HG02981 (cell line): ENCODE measurements at regions not wholly inside any gene's neighbourhood (a gene's known extent, or its start where the extent isn't known, plus 50 kb on each side); places are given as distances from the start of the nearest gene placed in this dataset.
"Not testable (repeated sequence)": the region's sequence is repeated elsewhere in the genome, so short reads cannot be mapped to it uniquely, and the experiment has no call there.

Experiments used
- ATAC-seq: cut with Tn5 transposase; IDR thresholded peaks from one replicate; pipeline ENCODE4 v1.9.1; 2021; ENCODE audit warnings: mild to moderate bottlenecking, moderate library complexity; ENCODE audit not compliant: unreplicated experiment

DNA sequence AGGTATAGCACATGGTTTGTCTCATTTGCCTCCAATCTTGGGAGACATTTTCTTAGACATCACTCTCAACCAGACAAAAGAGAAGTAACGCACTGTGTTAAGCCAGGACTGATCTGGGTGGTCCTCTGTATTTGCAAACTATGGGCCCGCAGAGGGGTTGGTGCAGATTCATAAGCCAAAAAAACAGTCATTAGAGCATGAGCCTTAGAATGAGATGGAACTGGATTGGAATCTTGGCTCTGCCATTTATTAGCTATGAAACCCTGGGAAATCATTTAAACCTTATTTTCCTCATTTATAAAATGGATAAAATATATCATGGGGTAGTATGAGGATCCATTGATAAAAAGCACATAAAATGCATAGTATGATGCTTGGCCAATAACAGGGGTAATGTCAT, 213.5 kb upstream of the APCDD1 start:
- ATAC-seq: no peak

DNA sequence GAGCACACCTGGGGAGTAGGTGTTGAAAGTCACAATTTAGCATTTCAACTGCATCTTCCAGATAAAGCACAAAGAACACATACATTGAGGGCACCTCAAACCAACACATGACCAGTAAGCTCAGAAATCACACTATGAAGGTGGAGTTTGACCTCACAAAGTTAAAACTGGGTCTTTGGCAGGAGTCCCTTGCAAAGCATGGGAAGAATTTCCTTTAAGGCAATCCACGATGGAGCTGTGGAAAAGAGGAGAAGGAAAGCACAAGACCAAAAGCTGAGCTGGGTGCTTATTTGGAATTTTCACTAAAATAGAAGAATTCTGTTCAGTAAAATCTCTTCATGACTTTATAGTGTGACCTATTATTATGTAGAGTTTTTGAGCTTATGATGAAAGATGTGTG, 212.9 kb upstream of the APCDD1 start:
- no peak for ATAC-seq

DNA sequence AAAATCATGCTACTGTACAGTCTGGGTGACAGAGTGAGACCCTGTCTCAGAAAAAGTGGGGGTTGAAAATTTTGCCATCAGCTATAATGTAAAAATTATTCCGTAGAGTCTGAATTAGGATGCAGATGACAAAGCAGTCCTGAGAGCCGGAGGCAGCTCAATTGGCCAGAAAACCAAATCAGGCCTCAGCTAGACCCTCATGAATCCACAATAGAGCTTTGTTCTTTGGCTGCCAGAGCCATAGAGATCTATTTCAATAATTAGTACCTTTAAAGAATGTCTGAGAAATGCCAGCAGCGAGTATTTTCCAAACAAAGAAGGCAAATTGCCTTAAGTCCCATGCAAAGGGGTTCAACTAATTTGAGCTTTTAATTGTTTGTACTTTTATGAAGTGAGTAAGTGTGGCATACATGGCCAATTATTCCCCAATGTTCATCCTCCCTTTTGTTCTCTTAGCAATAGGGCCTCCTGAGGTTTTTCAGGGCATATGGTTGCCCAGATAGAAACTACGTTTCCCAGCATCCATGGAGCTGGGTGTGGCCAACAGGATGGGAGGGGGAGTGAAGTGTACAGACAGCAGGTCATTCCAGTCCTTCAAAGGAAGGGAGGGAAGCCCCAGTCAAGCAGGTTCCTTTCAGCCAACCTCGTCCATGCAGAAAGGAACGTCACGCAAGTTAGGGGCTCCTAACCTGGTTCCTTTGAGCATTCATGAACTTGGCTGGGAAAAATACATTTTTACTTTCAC, 211.3 kb upstream of the APCDD1 start:
- no peak for ATAC-seq

DNA sequence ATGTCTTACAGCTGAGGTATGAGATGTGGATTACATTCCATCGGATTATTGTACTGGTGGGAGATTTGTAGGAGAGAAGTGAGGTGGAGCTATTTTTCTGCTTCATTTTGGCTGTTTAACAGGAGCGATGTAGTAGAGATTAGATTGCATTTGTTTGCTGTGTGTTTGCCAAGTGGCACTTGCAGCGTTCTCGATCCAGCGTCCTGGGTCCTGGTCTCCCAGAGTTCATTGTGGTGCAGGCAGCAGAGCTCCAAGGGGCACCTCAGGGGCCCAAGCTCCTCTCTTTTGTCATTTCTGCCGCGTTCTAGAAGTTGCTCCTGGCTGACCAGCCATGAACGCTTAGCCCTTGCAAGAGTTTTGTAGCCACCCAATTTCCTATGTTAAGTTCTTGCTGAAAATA, 210.1 kb upstream of the APCDD1 start:
- ATAC-seq: no peak

DNA sequence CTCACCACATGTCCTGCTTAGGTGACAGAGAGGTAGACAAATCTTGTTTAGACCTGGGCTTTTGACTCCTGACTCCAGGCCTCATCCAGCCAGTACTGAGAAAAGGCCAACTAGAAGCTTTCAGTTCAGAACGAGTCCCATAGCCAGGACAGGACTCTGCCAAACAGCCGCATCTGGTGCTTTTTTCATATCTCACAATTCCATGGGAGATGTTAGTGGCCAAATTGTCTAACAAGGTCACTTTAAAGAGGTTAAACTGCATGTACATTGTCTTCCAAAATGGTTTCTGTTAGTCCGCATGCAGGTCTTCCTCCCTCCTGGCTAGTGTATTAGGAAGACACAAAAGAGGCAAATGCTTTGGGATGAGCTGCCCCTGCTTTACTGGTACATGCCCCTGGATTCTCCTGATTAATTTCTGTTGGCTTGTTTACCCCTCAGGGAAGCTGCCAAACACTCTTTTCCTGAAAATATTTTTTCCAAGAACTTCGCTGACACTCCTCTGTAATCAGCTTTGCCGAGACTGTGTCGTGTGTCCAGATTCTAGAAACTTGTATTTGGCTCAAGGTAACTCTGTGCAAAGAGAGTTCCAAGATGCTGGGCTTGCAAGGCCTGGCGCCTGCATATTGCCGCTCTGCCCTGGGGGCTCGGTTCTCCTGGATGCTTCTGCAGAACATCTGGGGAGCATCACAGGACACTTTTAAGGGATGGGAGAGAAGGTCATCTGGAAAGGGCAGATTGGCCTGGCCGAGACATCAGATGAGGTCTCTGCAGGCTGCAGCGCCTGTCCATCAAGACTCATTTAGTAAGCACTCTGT, 209.2 kb upstream of the APCDD1 start:
- no peak for ATAC-seq

DNA sequence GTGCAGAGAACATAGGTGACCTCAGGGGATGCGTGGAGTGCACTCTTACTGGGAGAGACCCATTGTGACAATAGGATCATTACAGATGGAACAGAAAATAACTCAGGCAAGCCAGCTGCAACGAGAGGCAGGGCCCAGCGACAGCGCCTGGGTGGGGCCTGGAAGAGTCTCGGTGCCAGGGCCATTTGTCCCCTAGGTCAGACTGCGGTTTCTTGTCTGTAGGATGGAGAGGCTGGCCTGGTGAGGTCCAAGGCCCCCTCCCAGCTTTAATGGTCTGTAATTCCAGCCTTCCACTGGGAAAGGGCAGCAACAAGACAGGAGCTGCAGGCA, 208.6 kb upstream of the APCDD1 start:
- no peak for ATAC-seq

DNA sequence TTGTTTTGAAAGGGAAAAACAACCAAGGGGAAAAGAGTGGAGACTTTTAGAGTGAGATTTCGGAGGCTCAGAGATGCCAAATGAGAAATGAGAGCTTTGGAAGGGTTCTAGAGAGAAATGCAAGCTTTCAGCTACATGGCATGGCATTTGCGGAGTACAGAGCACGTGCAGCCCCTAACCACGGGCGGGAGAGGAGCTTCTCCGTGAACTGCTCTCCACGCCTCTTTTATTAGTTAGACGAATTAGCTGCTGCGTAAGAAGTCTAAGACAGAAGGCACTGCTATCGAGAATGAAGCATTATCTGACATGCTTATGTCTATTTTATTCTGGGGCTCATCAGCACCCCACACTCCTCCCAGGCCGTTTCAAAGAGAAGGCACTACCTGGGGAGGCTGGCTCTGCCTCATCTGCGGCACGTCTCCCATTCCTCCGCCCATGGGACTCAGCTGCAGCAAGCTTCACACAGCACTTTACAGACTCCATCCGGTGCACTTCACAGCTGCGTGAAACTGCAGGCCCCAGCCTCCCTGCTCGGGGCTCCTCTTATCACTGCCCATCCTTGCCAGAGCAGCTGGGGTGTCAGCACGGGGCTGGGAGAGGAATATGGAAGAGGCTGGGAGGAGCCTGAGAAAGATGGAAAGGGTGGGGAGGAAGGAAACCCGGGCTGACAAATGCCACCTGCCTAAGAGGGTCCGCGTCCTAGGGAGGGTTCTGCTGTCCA, 207.3 kb upstream of the APCDD1 start:
- ATAC-seq: no peak

DNA sequence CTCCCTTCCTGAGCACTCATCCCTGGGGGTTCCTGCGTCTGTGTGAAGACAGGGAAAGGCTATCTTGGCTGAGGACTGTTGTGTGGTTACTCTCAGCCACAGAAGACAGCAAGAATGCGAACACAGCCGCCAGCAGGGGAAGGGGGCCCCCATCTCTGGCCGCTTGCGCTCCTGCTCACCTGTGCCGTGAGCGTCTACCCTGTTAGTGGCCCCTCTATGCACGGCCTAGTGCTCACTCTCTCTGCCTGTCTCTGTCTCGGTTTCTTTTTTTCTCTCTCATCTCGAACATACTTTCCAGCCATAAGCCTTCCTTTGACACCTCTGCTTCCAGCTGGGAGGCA, 206.7 kb upstream of the APCDD1 start:
- ATAC-seq: no peak

DNA sequence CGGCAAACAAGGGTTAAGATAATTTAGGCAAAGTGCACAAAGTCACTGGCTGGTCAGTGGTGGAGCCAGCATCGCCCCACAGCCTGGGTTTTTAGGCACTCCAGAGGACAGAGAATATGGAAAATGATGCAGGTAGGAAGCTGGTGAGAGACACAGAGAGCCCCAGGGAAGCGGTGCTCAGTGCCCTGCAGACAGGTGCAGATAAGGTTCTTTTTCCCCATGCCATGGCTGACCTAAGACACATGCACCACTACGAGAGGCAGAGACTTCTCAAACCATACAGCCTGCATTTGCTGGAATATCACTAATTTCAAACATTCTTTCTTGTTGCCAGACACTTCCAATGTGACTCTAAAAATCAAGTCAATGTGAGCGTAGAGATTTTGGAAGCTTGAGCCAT, 205.7 kb upstream of the APCDD1 start:
- ATAC-seq: no peak

DNA sequence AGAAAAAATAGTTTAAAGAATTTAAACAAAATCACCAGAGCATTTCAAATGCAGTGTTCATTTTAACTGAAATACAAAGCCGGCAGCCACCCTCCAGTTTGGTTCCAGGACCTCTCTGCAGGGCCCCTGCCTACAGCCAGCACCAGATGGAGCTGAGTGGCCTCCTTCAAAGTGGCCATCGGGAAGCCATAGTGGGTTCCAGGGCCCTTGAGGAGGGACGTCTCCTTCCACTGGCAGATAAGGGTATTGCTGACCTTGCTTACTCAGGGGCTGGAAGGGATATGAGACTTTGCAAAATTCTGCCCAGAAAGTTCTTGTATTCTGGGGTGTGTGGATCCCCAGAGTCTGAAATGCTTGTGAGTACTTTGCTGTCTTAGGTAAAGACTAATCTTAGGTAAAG, 205.2 kb upstream of the APCDD1 start:
- ATAC-seq: no peak

DNA sequence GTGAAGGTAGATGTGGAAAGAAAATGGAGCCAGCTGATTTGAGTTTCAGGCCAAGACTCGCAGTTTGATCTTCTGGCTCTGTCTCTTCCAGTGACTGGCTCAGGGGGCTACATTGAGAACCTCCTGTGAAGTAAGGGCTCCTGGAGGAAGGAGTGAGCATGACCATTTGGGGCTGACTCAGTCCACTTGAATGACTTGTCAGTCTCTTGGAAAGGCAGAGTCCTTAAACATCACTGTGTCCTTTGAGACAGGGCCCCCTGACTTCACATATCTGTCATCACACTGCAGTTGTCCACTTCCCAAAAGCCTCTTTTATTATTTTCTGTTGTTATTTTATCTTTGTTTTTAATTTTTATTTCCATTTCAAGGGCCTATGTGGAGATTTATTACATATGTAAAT, 204.6 kb upstream of the APCDD1 start:
- ATAC-seq: no peak

DNA sequence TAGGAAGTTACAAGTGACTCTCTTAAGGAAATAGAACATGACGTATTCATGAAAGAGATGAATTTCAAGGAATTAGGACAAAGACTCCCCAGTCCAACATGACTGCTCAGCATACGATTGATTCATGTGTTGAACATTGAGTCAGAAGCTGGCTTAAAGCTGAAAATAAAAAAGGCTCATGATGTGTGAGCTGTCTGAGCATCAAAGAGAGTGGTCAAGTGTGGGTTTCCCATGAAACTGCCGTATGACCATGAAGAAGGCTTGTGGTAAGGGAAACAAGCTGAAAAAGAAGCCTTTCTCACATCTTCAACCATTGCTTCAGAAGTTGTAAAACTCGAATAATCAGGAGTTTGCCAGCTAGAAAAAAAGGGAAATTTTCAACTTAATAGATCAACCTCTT, 201.9 kb upstream of the APCDD1 start:
- no peak for ATAC-seq

DNA sequence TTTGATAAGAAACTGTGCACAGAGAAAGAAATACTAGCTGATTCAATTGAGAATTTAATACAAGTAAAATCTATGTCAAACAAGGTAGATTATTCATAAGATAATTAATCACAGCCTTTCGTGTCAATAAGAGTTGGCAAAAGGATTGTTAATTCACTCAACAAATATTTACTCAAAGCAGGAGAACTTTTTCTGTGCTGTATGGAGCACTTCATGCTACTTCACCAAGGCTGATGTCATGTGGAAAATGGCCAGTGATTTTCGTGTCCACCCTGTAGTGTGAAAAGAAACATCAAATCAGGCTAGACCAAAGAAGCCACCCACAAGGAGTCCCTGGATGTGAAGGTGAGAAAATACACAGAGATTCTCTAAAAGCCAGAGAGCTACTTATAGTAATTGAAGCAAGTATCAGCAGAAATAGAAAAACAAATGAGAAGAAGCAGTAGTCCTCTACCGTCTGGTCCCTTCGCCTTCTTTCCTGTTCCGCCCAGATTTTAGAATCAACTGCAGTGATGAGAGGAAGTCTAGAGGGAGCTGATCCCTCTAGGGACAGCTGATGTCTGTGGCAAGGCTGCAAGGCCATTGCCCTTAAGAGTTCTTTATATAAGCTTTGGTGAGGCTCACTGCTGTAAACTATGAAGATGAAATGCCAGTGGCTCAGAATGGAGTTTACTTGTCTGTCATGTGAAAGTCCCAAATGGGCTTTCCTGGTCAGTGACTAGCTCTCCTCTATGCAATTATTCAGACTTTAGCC, 201.3 kb upstream of the APCDD1 start:
- no peak for ATAC-seq

DNA sequence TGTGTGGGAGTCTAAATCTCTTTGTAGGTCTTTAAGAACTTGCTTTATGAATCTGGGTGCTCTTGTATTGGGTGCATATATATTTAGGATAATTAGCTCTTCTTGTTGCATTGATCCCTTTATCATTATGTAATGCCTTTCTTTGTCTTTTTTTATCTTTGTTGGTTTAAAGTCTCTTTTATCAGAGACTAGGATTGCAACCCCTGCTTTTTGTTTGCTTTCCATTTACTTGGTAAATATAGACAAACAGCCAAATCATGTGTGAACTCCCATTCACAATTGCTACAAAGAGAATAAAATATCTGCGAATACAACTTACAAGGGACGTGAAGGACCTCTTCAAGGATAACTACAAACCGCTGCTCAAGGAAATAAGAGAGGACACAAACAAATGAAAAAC, 198.2 kb upstream of the APCDD1 start:
- not testable (repeated sequence) for ATAC-seq

DNA sequence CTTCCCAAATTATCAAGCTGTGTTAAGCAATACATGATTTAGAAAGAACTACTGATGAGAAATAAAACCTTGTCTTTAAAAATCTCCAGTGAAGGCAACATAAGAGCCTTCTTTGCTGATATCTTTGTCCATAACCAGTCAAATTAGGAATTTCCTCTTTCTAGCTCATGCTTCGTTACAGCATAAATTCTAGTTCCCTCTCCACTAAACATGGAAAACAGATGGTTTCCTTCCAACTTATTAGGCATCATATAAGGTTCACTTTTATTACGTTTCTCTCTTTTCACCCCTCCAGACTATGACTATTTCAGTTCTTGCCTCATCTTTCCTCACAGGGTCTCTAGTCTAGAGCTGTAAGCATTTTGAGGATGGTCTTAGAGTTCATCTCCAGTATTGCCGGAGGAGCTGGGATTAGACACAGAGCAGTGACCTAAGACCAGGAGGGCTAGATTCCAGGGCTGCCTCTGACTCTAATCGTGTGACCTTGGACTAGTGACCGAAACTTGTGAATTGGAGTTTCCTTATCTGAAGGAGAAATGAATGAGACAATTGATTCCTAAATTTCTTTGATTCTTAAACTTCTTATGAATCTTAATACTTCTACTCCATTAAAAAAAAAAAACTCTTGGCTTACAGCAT, 195.5 kb upstream of the APCDD1 start:
- ATAC-seq: no peak

DNA sequence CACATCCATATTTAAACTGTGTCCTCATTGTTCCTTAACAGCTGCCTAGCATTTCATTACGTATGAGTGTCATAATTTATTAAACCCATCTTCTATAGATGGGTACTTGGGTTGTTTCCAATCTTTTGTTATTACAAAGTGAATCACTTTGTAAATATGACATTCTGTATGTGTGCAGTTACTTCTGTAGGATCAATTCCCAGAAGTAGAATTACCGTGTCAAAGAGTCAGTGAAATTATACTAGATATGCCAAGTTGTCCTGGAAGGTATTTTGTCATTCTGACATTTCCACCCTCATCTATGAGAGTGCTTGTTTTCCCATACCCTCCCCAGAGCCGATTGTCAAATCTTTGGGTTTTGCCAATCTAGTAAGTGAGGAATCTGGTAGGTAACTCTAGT, 194.5 kb upstream of the APCDD1 start:
- no peak for ATAC-seq

DNA sequence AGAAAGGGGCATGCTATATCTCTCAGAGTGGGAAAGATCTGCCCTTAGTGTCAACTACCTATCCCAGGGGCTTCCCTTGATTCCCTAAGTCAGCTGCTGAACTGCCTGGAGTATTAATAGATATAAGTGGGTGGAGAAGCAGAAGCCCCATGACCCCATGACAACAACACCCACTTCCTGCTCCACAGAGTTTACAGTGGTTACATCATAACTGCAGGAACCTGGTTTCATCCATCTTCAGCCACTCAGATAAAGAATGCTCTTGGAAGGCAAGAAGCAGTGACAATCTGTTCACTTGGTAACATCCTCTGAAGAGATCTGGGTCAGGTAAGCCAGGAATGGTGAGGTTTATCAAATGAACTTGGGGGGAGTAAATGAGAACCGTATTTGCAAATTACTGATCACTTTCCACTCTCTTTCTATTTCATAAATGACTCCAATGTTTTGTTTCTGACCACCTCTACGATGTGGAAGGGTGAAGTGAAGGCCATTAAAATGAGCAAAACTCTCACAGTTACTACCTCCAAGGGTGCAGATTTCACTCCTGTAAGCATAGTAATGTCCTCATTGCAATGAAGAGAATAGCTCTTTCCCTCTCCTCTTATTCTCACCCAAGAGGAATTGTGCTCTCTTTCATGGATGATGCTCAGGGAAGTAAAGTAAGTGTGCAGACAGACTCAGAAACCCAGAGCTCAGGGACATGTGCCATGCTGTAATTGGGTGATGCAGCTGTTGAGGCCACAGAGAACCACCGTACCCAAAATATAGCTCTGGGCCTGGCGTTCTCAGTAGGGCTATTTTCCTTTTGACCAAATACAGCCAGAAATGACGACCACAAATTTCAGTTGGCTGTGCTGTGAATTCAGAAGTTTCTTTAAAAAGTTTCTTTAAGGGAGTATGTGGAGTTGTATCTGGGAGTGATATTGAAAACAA, 192.8 kb upstream of the APCDD1 start:
- no peak for ATAC-seq

DNA sequence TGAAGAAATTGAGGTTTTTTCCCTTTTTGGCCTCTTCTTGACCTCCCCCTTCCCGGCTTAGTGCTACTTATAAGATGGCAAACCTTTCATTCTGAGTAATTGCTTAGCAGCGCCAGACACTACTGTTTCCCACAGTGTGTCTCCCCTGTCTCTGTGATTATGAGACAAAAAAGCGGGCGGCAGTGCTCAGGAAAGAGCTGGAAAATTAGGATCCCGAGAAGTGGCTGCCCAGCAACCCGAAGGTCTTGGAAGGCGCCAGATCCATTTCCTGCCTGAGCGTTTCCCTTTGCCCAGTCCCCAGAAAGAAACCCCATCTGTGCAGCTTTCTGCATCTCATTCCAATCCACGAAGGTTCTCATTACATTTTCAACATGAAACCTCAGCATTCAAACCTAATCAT, 191.9 kb upstream of the APCDD1 start:
- no peak for ATAC-seq

DNA sequence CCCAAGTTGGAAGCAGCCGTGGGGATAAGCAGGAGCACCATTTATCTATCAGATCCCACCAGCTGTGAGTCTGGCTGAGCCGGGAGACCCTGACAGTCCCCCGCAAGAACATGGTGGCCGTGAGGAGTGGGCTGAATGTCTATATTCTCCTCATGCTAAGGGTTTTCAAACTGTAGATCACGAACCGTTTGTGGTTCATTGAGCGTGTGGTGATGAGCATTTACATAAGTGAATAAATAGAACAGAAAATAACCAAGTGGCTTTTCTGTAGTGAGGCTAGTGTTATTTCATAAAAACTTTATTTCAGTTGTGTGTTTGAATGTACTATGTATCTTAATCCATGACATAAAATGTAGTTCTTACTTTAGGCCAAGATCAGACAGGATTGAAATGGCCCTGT, 190.2 kb upstream of the APCDD1 start:
- ATAC-seq: no peak
